H1 (cell line): ENCODE measurements at regions not wholly inside any gene's neighbourhood (a gene's known extent, or its start where the extent isn't known, plus 50 kb on each side); places are given as distances from the start of the nearest gene placed in this dataset.

ENCODE experiments used
- CHD7 ChIP-seq: fragments of 300-600 bp; sonication (generic); IDR thresholded peaks from 2 replicates; pipeline ENCODE4 v1.7.1; 2012; ENCODE audit warnings: low read length, moderate library complexity, mild to moderate bottlenecking, inconsistent platforms; ENCODE audit not compliant: insufficient replicate concordance
- CREB1 ChIP-seq: IDR thresholded peaks from 2 replicates; pipeline ENCODE4 v1.6.1; 2012; ENCODE audit warnings: inconsistent platforms
- EGR1 ChIP-seq: IDR thresholded peaks from 2 replicates; pipeline ENCODE4 v1.6.1; 2011; ENCODE audit warnings: low read depth, low read length, borderline replicate concordance
- GABPA ChIP-seq: IDR thresholded peaks from 2 replicates; pipeline ENCODE4 v1.6.1; 2011; ENCODE audit warnings: mild to moderate bottlenecking, low read length, moderate library complexity, borderline replicate concordance; ENCODE audit not compliant: insufficient read depth
- HDAC2 ChIP-seq, 2 experiments: fragments of 300-600 bp in 1 of 2; sonication (generic) in 1 of 2; IDR thresholded peaks; 2 replicates each; pipeline ENCODE4 v1.6.1; 2011 to 2012; ENCODE audit warnings: low read depth in 2 of 2, low read length in 2 of 2, mild to moderate bottlenecking in 2 of 2, moderate library complexity in 2 of 2, borderline replicate concordance in 1 of 2, inconsistent platforms in 1 of 2
- KDM1A ChIP-seq: fragments of 200-600, 300-600 bp; sonication (generic); IDR thresholded peaks from 2 replicates; pipeline ENCODE4 v1.7.1; 2016; ENCODE audit warnings: mild to moderate bottlenecking, low read length, borderline replicate concordance
- SIRT6 ChIP-seq: IDR thresholded peaks from one replicate; pipeline ENCODE4 v1.7.1; 2012; ENCODE audit warnings: low read length, inconsistent platforms
- SIX5 ChIP-seq: IDR thresholded peaks from 2 replicates; pipeline ENCODE4 v1.6.1; 2011; ENCODE audit warnings: mild to moderate bottlenecking, low read depth, low read length
- SP2 ChIP-seq: IDR thresholded peaks from 2 replicates; pipeline ENCODE4 v1.6.1; 2012; ENCODE audit warnings: mild to moderate bottlenecking, low read length, inconsistent platforms
- SP4 ChIP-seq: IDR thresholded peaks from 2 replicates; pipeline ENCODE4 v1.6.1; 2012; ENCODE audit warnings: low read length, inconsistent platforms

GRCh38 chr4:115720611-115721010 lies 607.2 kb upstream of the NDST4 start (continued):
- TF ChIP-seq CHD7: no peak
- TF ChIP-seq HDAC2 (IDR thresholded peaks at IDR 0.05; ENCODE audit: borderline replicate concordance in 1 of 2, low read depth in 2 of 2, low read length in 2 of 2): no peak
- no peak for TF ChIP-seq EGR1
- TF ChIP-seq SIRT6: no peak
- TF ChIP-seq SP2: no peak
- no peak for TF ChIP-seq KDM1A
- TF ChIP-seq SP4: no peak
- no peak for TF ChIP-seq CREB1
- no peak for TF ChIP-seq SIX5
- no peak for TF ChIP-seq GABPA
- TF ChIP-seq, all 59 proteins: peak for 0
